ENCODE measurements at regions not wholly inside any gene's neighbourhood (a gene's known extent, or its start where the extent isn't known, plus 50 kb on each side); places are given as distances from the start of the nearest gene placed in this dataset.

GRCh38 chr6:169843110-169843509 is 91.7 kb downstream of the ERMARD start:
- TF ChIP-seq CTCF (IDR thresholded peaks at IDR 0.05): no peak
- TF ChIP-seq POLR2AphosphoS5 (IDR thresholded peaks at IDR 0.05): no peak
- TF ChIP-seq POLR2A (IDR thresholded peaks at IDR 0.05): no peak

Data from gastroesophageal sphincter (tissue), 3 donors.